ENCODE measurements at regions not wholly inside any gene's neighbourhood (a gene's known extent, or its start where the extent isn't known, plus 50 kb on each side); places are given as distances from the start of the nearest gene placed in this dataset.
A peak's percentile ranks its signal among the peaks of the same experiment; 100 is the strongest.
"Not testable (repeated sequence)": the region's sequence is repeated elsewhere in the genome, so short reads cannot be mapped to it uniquely, and the experiment has no call there.

DNA sequence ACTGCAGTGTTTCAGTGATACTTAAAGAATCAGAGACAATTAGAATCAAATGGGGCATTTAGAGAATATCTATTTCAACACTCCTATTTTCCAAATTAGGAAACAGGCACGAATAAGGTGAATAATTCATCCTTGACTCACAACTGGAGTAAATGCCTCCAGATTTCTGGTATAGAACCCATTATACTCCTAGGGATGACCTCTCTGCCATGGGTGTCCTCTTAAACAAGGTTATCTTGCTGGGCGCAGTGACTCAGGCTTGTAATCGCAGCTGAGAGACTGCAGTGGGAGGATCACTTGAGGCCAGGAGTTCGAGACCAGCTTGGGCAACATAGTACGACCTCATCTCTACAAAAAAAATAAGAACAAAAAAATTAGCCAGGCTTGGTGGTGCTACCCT lies 139.8 kb upstream of the ELAC2 start:
- H3K4me3 ChIP-seq (replicated peaks; ENCODE audit: low read depth, low read length) = no peak overlapping the region
- DNase-seq (ENCODE audit: low read depth) = no peak
- no peak for TF ChIP-seq CTCF (IDR thresholded peaks at IDR 0.05; ENCODE audit: low read length, missing control alignments)

- H3K4me3 ChIP-seq (replicated peaks; ENCODE audit: low read depth, low read length) = no peak overlapping the region
- no peak for TF ChIP-seq CTCF (IDR thresholded peaks at IDR 0.05; ENCODE audit: low read length, missing control alignments)
- no peak for DNase-seq (ENCODE audit: low read depth)
Observed at GRCh38 chr17:13154930-13155329, 137.1 kb upstream of the ELAC2 start.

DNA sequence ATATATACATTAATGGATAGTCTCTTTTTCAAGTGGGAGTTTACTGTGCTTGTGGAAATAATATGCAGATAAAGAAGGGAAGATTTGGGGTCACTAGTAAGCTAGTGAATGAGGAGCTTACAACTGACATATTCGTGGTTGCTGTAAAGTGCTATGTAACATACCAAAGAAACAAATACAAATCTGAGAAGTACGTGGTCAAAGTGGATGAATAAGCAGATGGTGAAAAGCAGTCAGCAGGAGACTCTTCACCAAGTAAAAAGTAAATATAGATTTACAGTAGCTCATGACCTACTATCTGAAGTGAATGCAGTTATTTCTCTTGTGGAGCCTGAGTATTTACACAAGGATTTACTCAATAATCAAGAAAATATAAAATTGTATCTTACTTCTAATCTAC lies 136.6 kb upstream of the ELAC2 start:
- DNase-seq (ENCODE audit: low read depth) = no peak

GRCh38 chr17:13153036-13153435 lies 135.2 kb upstream of the ELAC2 start:
- no peak for DNase-seq (ENCODE audit: low read depth)
- TF ChIP-seq CTCF (IDR thresholded peaks at IDR 0.05; ENCODE audit: low read length, missing control alignments) = no peak
- H3K4me3 ChIP-seq (replicated peaks; ENCODE audit: low read depth, low read length) = no peak overlapping the region

More for the DNA sequence above, 136.6 kb upstream of the ELAC2 start:
- no peak overlapping the region for H3K4me3 ChIP-seq (replicated peaks; ENCODE audit: low read depth, low read length)
- no peak for TF ChIP-seq CTCF (IDR thresholded peaks at IDR 0.05; ENCODE audit: low read length, missing control alignments)

DNA sequence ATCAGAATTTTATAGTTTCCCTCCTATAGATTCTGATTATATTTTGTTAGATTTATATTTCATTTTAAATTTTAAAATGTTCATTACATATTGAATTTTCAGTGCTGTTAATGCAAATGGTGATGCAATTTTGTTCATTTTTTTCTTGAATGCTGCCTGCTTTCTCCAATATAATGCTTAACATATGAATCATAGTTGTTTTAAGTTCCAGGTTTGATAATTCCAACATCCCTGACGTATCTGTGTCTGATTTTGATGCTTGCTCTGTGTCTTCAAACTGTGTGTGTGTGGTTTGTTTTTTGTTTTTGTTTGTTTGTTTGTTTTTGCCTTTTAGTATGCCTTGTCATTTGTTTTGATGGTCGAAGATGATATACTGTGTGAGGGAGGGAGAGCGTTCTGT lies 134.7 kb upstream of the ELAC2 start:
- TF ChIP-seq CTCF (IDR thresholded peaks at IDR 0.05; ENCODE audit: low read length, missing control alignments) = no peak
- no peak for DNase-seq (ENCODE audit: low read depth)
- H3K4me3 ChIP-seq (replicated peaks; ENCODE audit: low read depth, low read length) = no peak overlapping the region

DNA sequence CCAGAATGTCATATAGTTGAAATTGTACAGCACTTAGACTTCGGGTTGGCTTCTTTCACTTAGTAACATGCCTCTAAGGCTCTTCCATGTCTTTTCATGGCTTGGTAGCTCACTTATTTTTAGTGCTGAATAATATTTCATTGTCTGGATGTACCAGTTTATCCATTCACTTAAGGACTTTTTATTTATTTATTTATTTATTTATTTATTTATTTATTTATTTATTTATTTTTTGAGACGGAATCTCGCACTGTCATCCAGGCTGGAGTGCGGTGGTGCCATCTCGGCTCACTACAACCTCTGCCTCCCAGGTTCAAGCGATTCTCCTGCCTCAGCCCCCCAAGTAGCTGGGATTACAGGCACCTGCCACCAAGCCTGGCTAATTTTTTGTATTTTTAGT lies 132.9 kb upstream of the ELAC2 start:
- H3K4me3 ChIP-seq (replicated peaks; ENCODE audit: low read depth, low read length); DNase-seq (ENCODE audit: low read depth): not testable (repeated sequence)

- TF ChIP-seq CTCF (IDR thresholded peaks at IDR 0.05; ENCODE audit: low read length, missing control alignments) = no peak
- DNase-seq (ENCODE audit: low read depth) = no peak
- no peak overlapping the region for H3K4me3 ChIP-seq (replicated peaks; ENCODE audit: low read depth, low read length)
Observed at GRCh38 chr17:13143001-13143400, 125.2 kb upstream of the ELAC2 start.

DNA sequence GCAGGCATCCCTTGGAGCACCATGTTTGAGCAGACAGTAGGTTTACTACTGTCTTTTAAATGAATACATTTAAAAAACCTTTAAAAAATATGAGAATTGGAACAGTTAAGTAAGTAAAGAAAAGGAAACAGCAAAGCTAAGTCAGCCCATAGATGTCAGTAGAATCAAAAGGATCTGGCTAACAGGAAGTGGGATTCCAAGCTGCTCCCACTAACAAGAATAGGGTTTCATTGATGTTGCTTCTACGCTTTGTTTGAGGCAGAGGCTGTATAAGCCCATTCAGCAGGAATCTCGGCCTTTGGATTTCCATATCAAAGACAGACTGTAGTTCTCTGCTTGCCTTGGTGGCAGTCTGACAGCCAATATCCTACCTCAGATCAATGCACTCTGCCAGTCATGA lies 122.9 kb upstream of the ELAC2 start:
- TF ChIP-seq CTCF (IDR thresholded peaks at IDR 0.05; ENCODE audit: low read length, missing control alignments) = no peak
- DNase-seq (ENCODE audit: low read depth) = peak; percentile 1
- no peak overlapping the region for H3K4me3 ChIP-seq (replicated peaks; ENCODE audit: low read depth, low read length)
